Pons (tissue), 1 donor: ENCODE measurements at regions not wholly inside any gene's neighbourhood (a gene's known extent, or its start where the extent isn't known, plus 50 kb on each side); places are given as distances from the start of the nearest gene placed in this dataset.
"Not testable (repeated sequence)": the region's sequence is repeated elsewhere in the genome, so short reads cannot be mapped to it uniquely, and the experiment has no call there.

ENCODE experiments used
- DNase-seq: peaks from one replicate; pipeline ENCODE4 v3.0.0-alpha.2; 2016; ENCODE audit warnings: low spot score

GRCh38 chr2:39487398-39488250, 50.5 kb upstream of the MAP4K3 start:
- no peak for DNase-seq

GRCh38 chr2:39488450-39488849, 51.4 kb upstream of the MAP4K3 start:
- DNase-seq = no peak

GRCh38 chr2:39490586-39490985, 53.5 kb upstream of the MAP4K3 start:
- no peak for DNase-seq

GRCh38 chr2:39491653-39492052, 54.6 kb upstream of the MAP4K3 start:
- DNase-seq = no peak

- DNase-seq = peak; percentile 67
These were observed 55.1 kb upstream of the MAP4K3 start for GRCh38 chr2:39492095-39492590.

- DNase-seq = no peak
These were observed 55.6 kb upstream of the MAP4K3 start for GRCh38 chr2:39492716-39493115.

GRCh38 chr2:39494784-39495251, 57.7 kb upstream of the MAP4K3 start:
- DNase-seq = no peak

- no peak for DNase-seq
These were observed 60.2 kb upstream of the MAP4K3 start for GRCh38 chr2:39497082-39497801.

- not testable (repeated sequence) for DNase-seq
These were observed 61.1 kb upstream of the MAP4K3 start for GRCh38 chr2:39498176-39498575.

- DNase-seq = no peak
These were observed 61.7 kb upstream of the MAP4K3 start for GRCh38 chr2:39498786-39499185.

- DNase-seq = no peak
These were observed 62.3 kb upstream of the MAP4K3 start for GRCh38 chr2:39499336-39499735.

- DNase-seq = no peak
These were observed 64.3 kb upstream of the MAP4K3 start for GRCh38 chr2:39501412-39501811.

GRCh38 chr2:39503277-39503676, 66.2 kb upstream of the MAP4K3 start:
- DNase-seq = no peak

GRCh38 chr2:39504790-39505335, 67.8 kb upstream of the MAP4K3 start:
- DNase-seq = no peak

GRCh38 chr2:39506215-39506614, 69.1 kb upstream of the MAP4K3 start:
- DNase-seq = no peak

- DNase-seq = no peak
These were observed 71.1 kb upstream of the MAP4K3 start for GRCh38 chr2:39508198-39508597.

GRCh38 chr2:39510140-39510539, 73.1 kb upstream of the MAP4K3 start:
- DNase-seq = no peak

GRCh38 chr2:39511219-39511604, 74.1 kb upstream of the MAP4K3 start:
- no peak for DNase-seq

- DNase-seq = no peak
These were observed 74.7 kb upstream of the MAP4K3 start for GRCh38 chr2:39511605-39512433.

- peak; percentile 25 for DNase-seq
These were observed 75.4 kb upstream of the MAP4K3 start for GRCh38 chr2:39512434-39512935.

- no peak for DNase-seq
These were observed 75.9 kb upstream of the MAP4K3 start for GRCh38 chr2:39512941-39513340.

- DNase-seq = peak; percentile 86
These were observed 76.6 kb upstream of the MAP4K3 start for GRCh38 chr2:39513641-39514094.
